SU-DHL-6 (cell line): ENCODE measurements at regions not wholly inside any gene's neighbourhood (a gene's known extent, or its start where the extent isn't known, plus 50 kb on each side); places are given as distances from the start of the nearest gene placed in this dataset.

Experiments used
- H2AFZ ChIP-seq: fragments of 200-600 bp; sonication (generic); 2 replicates; pipeline ENCODE4 v1.6.1; 2014; ENCODE audit warnings: low read depth, mild to moderate bottlenecking, moderate library complexity, mixed read lengths, antibody characterized with exemption, low read length; ENCODE audit not compliant: severe bottlenecking
- H3F3A ChIP-seq: fragments of 200-600 bp; shearing (Covaris generic); 2 replicates; pipeline ENCODE4 v1.6.0; 2016; ENCODE audit warnings: antibody characterized with exemption, mild to moderate bottlenecking; ENCODE audit not compliant: insufficient read depth
- H3K27ac ChIP-seq: fragments of 200-600 bp; sonication (generic); 2 replicates; pipeline ENCODE4 v1.5.1; 2016; ENCODE audit warnings: low read depth, mild to moderate bottlenecking, low read length, moderate library complexity, mixed read lengths
- H3K27me3 ChIP-seq: fragments of 200-600 bp; sonication (generic), shearing (Covaris generic); 2 replicates; pipeline ENCODE4 v1.6.0; 2014; ENCODE audit warnings: mild to moderate bottlenecking, low read length
- H3K36me3 ChIP-seq: fragments of 200-600 bp; sonication (generic); 2 replicates; pipeline ENCODE4 v1.6.1; 2014; ENCODE audit warnings: mild to moderate bottlenecking, low read length, mixed read lengths
- H3K4me2 ChIP-seq: fragments of 300-600, 200-600 bp; shearing (Covaris generic), sonication (generic); 2 replicates; pipeline ENCODE4 v1.6.0; 2014; ENCODE audit warnings: low read length, low read depth, mild to moderate bottlenecking; ENCODE audit not compliant: poor library complexity, severe bottlenecking
- H3K4me3 ChIP-seq: fragments of 200-600 bp; sonication (generic); 2 replicates; pipeline ENCODE4 v1.5.1; 2014; ENCODE audit warnings: antibody characterized with exemption, low read length, mild to moderate bottlenecking, mixed read lengths; ENCODE audit not compliant: insufficient read depth, poor library complexity, severe bottlenecking
- H3K79me2 ChIP-seq: fragments of 200-600 bp; sonication (generic); 2 replicates; pipeline ENCODE4 v1.6.1; 2014; ENCODE audit warnings: mild to moderate bottlenecking, low read length, moderate library complexity; ENCODE audit not compliant: insufficient read depth
- H3K9ac ChIP-seq: fragments of 200-600 bp; sonication (generic); 2 replicates; pipeline ENCODE4 v1.7.0; 2014; ENCODE audit warnings: mild to moderate bottlenecking, low read length
- H3K9me2 ChIP-seq: fragments of 200-600 bp; sonication (generic); replicated peaks from 2 replicates; pipeline ENCODE4 v1.6.1; 2014; ENCODE audit warnings: low read length; ENCODE audit not compliant: insufficient read depth
- H3K9me3 ChIP-seq: fragments of 200-600 bp; sonication (generic); 2 replicates; pipeline ENCODE4 v1.6.1; 2014; ENCODE audit warnings: low read length, mixed read lengths; ENCODE audit not compliant: insufficient read depth
- H4K20me1 ChIP-seq: fragments of 200-600 bp; sonication (generic); 2 replicates; pipeline ENCODE4 v1.6.1; 2014; ENCODE audit warnings: low read depth, mild to moderate bottlenecking, antibody characterized with exemption, low read length, moderate library complexity, mixed read lengths
- EZH2phosphoT487 ChIP-seq: fragments of 200-600 bp; sonication (generic), shearing (Covaris generic); conservative IDR thresholded peaks from 2 replicates; pipeline ENCODE4 v1.6.1; 2018; ENCODE audit warnings: mild to moderate bottlenecking, antibody characterized with exemption, low read length, moderate library complexity, mixed read lengths
- TF ChIP-seq, protein P1 (sequence below): fragments of 200-600 bp; sonication (generic); IDR thresholded peaks from one replicate; pipeline ENCODE4 v1.5.1; 2017; ENCODE audit warnings: antibody characterized with exemption, mild to moderate bottlenecking, low read length, moderate library complexity; ENCODE audit not compliant: insufficient read depth, poor library complexity, severe bottlenecking

GRCh38 chr15:31448635-31448979 is 122.0 kb downstream of the KLF13 start:
- Histone ChIP-seq H3K9me2 (no peaks in the 10 kb centered on the region), H4K20me1 (no peaks in the 10 kb centered on the region), H3K79me2 (no peaks in the 10 kb centered on the region), H3F3A (peaks cover 13% of the 10 kb centered on the region; the same call in 1 of the 2 replicates), H3K27ac (no peak overlapping the region), H3K4me3 (no peak overlapping the region), H3K9ac (no peak overlapping the region), H3K4me2 (no peak overlapping the region), H3K27me3 (no peaks in the 10 kb centered on the region), H3K9me3 (no peaks in the 10 kb centered on the region), H2AFZ (no peak overlapping the region), H3K36me3 (no peaks in the 10 kb centered on the region)
- TF ChIP-seq EZH2phosphoT487 = no peak
- TF ChIP-seq, protein P1, sequence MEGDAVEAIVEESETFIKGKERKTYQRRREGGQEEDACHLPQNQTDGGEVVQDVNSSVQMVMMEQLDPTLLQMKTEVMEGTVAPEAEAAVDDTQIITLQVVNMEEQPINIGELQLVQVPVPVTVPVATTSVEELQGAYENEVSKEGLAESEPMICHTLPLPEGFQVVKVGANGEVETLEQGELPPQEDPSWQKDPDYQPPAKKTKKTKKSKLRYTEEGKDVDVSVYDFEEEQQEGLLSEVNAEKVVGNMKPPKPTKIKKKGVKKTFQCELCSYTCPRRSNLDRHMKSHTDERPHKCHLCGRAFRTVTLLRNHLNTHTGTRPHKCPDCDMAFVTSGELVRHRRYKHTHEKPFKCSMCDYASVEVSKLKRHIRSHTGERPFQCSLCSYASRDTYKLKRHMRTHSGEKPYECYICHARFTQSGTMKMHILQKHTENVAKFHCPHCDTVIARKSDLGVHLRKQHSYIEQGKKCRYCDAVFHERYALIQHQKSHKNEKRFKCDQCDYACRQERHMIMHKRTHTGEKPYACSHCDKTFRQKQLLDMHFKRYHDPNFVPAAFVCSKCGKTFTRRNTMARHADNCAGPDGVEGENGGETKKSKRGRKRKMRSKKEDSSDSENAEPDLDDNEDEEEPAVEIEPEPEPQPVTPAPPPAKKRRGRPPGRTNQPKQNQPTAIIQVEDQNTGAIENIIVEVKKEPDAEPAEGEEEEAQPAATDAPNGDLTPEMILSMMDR = no peak

- H3K4me3 ChIP-seq = no peak overlapping the region
- no peaks in the 10 kb centered on the region for H3K9me3 ChIP-seq
- no peaks in the 10 kb centered on the region for H3K9me2 ChIP-seq
- H3K27me3 ChIP-seq = no peaks in the 10 kb centered on the region
- H2AFZ ChIP-seq = no peak overlapping the region
- H3K9ac ChIP-seq = no peak overlapping the region
- H4K20me1 ChIP-seq = no peaks in the 10 kb centered on the region
- TF ChIP-seq EZH2phosphoT487 = no peak
- TF ChIP-seq, protein P1 = no peak
- no peaks in the 10 kb centered on the region for H3K79me2 ChIP-seq
- no peak overlapping the region for H3K27ac ChIP-seq
- no peak overlapping the region for H3K4me2 ChIP-seq
- no peaks in the 10 kb centered on the region for H3K36me3 ChIP-seq
- peaks cover 29% of the 10 kb centered on the region for H3F3A ChIP-seq
Observed at GRCh38 chr15:31452595-31453557, 126.2 kb downstream of the KLF13 start.

GRCh38 chr15:31453558-31454318 is 127.1 kb downstream of the KLF13 start:
- TF ChIP-seq, protein P1 = no peak
- no peak for TF ChIP-seq EZH2phosphoT487
- H4K20me1 ChIP-seq = no peaks in the 10 kb centered on the region
- H3K27ac ChIP-seq = no peak overlapping the region
- no peaks in the 10 kb centered on the region for H3K9me2 ChIP-seq
- H3F3A ChIP-seq = peaks cover 38% of the 10 kb centered on the region
- no peaks in the 10 kb centered on the region for H3K36me3 ChIP-seq
- no peaks in the 10 kb centered on the region for H3K79me2 ChIP-seq
- no peaks in the 10 kb centered on the region for H3K9me3 ChIP-seq
- H2AFZ ChIP-seq = no peak overlapping the region
- no peak overlapping the region for H3K4me3 ChIP-seq
- no peaks in the 10 kb centered on the region for H3K27me3 ChIP-seq
- H3K4me2 ChIP-seq = no peak overlapping the region
- H3K9ac ChIP-seq = no peak overlapping the region
